ENCODE measurements at regions not wholly inside any gene's neighbourhood (a gene's known extent, or its start where the extent isn't known, plus 50 kb on each side); places are given as distances from the start of the nearest gene placed in this dataset.

DNA sequence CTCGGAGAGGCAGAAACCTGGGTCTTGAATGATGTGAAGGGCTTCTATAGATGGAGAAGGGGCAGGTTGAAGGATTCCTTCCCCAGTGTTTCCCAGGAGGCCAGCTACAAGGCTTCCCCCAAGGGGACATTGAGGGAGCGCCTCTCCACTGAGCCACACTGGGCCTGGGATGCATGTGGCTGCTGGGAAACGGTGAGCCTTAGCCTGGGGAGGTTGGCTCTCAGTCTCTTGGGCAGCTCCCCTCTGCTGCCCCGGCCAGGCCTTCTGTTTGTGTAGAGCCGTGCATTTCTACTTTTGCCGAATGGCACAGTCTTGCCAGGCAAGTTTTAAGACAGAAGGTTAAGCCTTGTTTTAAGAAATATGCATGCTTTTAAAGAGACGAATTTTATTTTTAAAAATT, 254.4 kb upstream of the POU3F1 start:
- WGBS, 5 donors = 62 to 85% (median 77%) methylated on average over 7 of the region's 7 CpGs
- Histone ChIP-seq H3K36me3 (no peaks in the 10 kb centered on the region), H3K4me3 (no peak overlapping the region), H3K4me1 (no peaks in the 10 kb centered on the region), H3K27ac (no peak overlapping the region), H3K9me3 (peaks cover 0 to 3% (median 0%) of the 10 kb centered on the region in 8 donors), H3K27me3 (replicated peaks in 1 of 7) (peaks cover 0 to 34% (median 0%) of the 10 kb centered on the region in 7 donors)
- TF ChIP-seq CTCF (IDR thresholded peaks at IDR 0.05 in 8 of 11, conservative IDR thresholded peaks at IDR 0.05 in 3 of 11) (no peak), POLR2AphosphoS5 (IDR thresholded peaks at IDR 0.05) (no peak), POLR2A (IDR thresholded peaks at IDR 0.05) (no peak)
- DNase-seq = no peak
- intact Hi-C loops (cut with DNase I; ENCODE audit: low total_unique reads) = no loop called here

- no peak for DNase-seq
- TF ChIP-seq POLR2AphosphoS5 (IDR thresholded peaks at IDR 0.05) (no peak), POLR2A (IDR thresholded peaks at IDR 0.05) (no peak), CTCF (IDR thresholded peaks at IDR 0.05 in 8 of 11, conservative IDR thresholded peaks at IDR 0.05 in 3 of 11) (no peak)
- 76 to 87% (median 84%) methylated on average over 3 of the region's 3 CpGs for WGBS, 5 donors
- no peak overlapping the region for H3K4me3 ChIP-seq
- peaks cover 0 to 3% (median 0%) of the 10 kb centered on the region in 8 donors for H3K9me3 ChIP-seq
- H3K27me3 ChIP-seq (replicated peaks in 1 of 7) = peaks cover 0 to 32% (median 0%) of the 10 kb centered on the region in 7 donors
- H3K27ac ChIP-seq = no peak overlapping the region
- no peaks in the 10 kb centered on the region for H3K36me3 ChIP-seq
- H3K4me1 ChIP-seq = no peaks in the 10 kb centered on the region
- intact Hi-C loops (cut with DNase I; ENCODE audit: low total_unique reads) = no loop called here
These were observed 254.0 kb upstream of the POU3F1 start for GRCh38 chr1:38300616-38301015.

- TF ChIP-seq CTCF (IDR thresholded peaks at IDR 0.05 in 8 of 11, conservative IDR thresholded peaks at IDR 0.05 in 3 of 11) (no peak), POLR2AphosphoS5 (IDR thresholded peaks at IDR 0.05) (no peak), POLR2A (IDR thresholded peaks at IDR 0.05) (no peak)
- H3K9me3 ChIP-seq = peaks cover 0 to 3% (median 0%) of the 10 kb centered on the region in 8 donors
- no peaks in the 10 kb centered on the region for H3K36me3 ChIP-seq
- intact Hi-C loops (cut with DNase I; ENCODE audit: low total_unique reads) = no loop called here
- no peaks in the 10 kb centered on the region for H3K4me1 ChIP-seq
- peaks cover 0 to 33% (median 0%) of the 10 kb centered on the region in 7 donors for H3K27me3 ChIP-seq (replicated peaks in 1 of 7)
- no peak for DNase-seq
- no peak overlapping the region for H3K4me3 ChIP-seq
- no peak overlapping the region for H3K27ac ChIP-seq
- WGBS, 5 donors = 51 to 70% (median 59%) methylated on average over 5 of the region's 5 CpGs
These were observed 251.2 kb upstream of the POU3F1 start for GRCh38 chr1:38297842-38298241.

DNA sequence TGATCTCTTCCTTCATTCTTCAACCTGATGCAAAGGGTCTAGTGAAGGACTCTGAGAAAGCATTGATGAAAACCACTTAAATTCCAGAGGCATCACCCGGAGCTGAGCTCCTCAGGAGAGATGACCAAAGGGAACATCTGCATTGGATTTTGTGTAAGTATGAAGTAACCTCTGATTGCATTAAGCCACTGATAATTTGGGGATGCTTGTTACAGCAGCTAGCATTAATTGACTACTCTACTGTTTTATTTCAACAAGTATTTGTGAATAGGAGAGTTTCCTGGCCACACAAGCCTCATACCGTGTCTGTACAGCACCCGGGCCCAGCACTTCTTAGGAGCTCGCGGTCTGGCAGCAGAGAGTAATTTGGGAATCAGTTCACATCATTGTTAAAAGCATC, 250.7 kb upstream of the POU3F1 start:
- intact Hi-C loops (cut with DNase I; ENCODE audit: low total_unique reads) = no loop called here
- DNase-seq = no peak
- Histone ChIP-seq H3K4me3 (no peak overlapping the region), H3K9me3 (peaks cover 0 to 3% (median 0%) of the 10 kb centered on the region in 8 donors), H3K4me1 (peaks cover 0 to 5% (median 4%) of the 10 kb centered on the region in 6 donors), H3K27me3 (replicated peaks in 1 of 7) (peaks cover 0 to 39% (median 3%) of the 10 kb centered on the region in 7 donors), H3K27ac (no peak overlapping the region), H3K36me3 (no peaks in the 10 kb centered on the region)
- WGBS, 5 donors = 93 to 97% (median 94%) methylated on average over 5 of the region's 5 CpGs
- TF ChIP-seq CTCF (IDR thresholded peaks at IDR 0.05 in 8 of 11, conservative IDR thresholded peaks at IDR 0.05 in 3 of 11) = no peak
- no peak for TF ChIP-seq POLR2A (IDR thresholded peaks at IDR 0.05)
- no peak for TF ChIP-seq POLR2AphosphoS5 (IDR thresholded peaks at IDR 0.05)

Data from spleen (tissue), 11 donors.